Brain microvascular endothelial cell (primary cell): ENCODE measurements at regions not wholly inside any gene's neighbourhood (a gene's known extent, or its start where the extent isn't known, plus 50 kb on each side); places are given as distances from the start of the nearest gene placed in this dataset.

ENCODE experiments used
- DNase-seq: peaks from one replicate; pipeline ENCODE4 v3.0.0-alpha.2; 2020
- H3K27ac ChIP-seq: fragments of 250-450 bp; sonication (Bioruptor Pico); 2 replicates; pipeline ENCODE4 v1.5.1; 2020; ENCODE audit warnings: mild to moderate bottlenecking, moderate library complexity
- H3K27me3 ChIP-seq: fragments of 250-450 bp; sonication (Bioruptor Pico); replicated peaks from 2 replicates; pipeline ENCODE4 v1.5.1; 2020; ENCODE audit warnings: mild to moderate bottlenecking
- H3K36me3 ChIP-seq: fragments of 250-450 bp; sonication (Bioruptor Pico); replicated peaks from 2 replicates; pipeline ENCODE4 v1.5.1; 2020; ENCODE audit warnings: mild to moderate bottlenecking
- H3K4me3 ChIP-seq: 2 replicates; pipeline ENCODE4 v1.5.1; 2011; ENCODE audit warnings: low read depth, mild to moderate bottlenecking, control low read depth, low read length, moderate library complexity
- CTCF ChIP-seq: IDR thresholded peaks from 2 replicates; pipeline ENCODE4 v1.5.1; 2011; ENCODE audit warnings: low read depth, mild to moderate bottlenecking, moderate library complexity, low read length, control low read depth, inconsistent platforms; ENCODE audit errors: missing control alignments
- in situ Hi-C: cut with HindIII; loops from 2 replicates; pipeline ENCODE4 v1.10.0; 2017; ENCODE audit warnings: low sequenced_read_pairs, low pct_ligation_motif_present

- Histone ChIP-seq H3K27ac (no peak overlapping the region), H3K4me3 (no peak overlapping the region), H3K36me3 (no peaks in the 10 kb centered on the region), H3K27me3 (no peaks in the 10 kb centered on the region)
- TF ChIP-seq CTCF: no peak
- in situ Hi-C loops: no loop called here
- DNase-seq: no peak
Measured at GRCh38 chrX:20418379-20419150, 151.9 kb upstream of the RPS6KA3 start.

GRCh38 chrX:20414762-20415445 lies 148.2 kb upstream of the RPS6KA3 start:
- no peak overlapping the region for H3K4me3 ChIP-seq
- H3K27me3 ChIP-seq: no peaks in the 10 kb centered on the region
- in situ Hi-C loops: no loop called here
- DNase-seq: no peak
- no peak overlapping the region for H3K27ac ChIP-seq
- no peak for TF ChIP-seq CTCF
- no peaks in the 10 kb centered on the region for H3K36me3 ChIP-seq

- Histone ChIP-seq H3K27me3 (no peaks in the 10 kb centered on the region), H3K36me3 (no peaks in the 10 kb centered on the region), H3K27ac (no peak overlapping the region), H3K4me3 (no peak overlapping the region)
- no peak for DNase-seq
- in situ Hi-C loops: no loop called here
- no peak for TF ChIP-seq CTCF
Measured at GRCh38 chrX:20414066-20414465, 147.4 kb upstream of the RPS6KA3 start.

- DNase-seq: no peak
- H3K4me3 ChIP-seq: no peak overlapping the region
- in situ Hi-C loops: no loop called here
- no peak overlapping the region for H3K27ac ChIP-seq
- no peaks in the 10 kb centered on the region for H3K27me3 ChIP-seq
- H3K36me3 ChIP-seq: no peaks in the 10 kb centered on the region
- TF ChIP-seq CTCF: no peak
Measured at GRCh38 chrX:20412871-20413486, 146.3 kb upstream of the RPS6KA3 start.

GRCh38 chrX:20410540-20410939 lies 143.8 kb upstream of the RPS6KA3 start:
- no peaks in the 10 kb centered on the region for H3K36me3 ChIP-seq
- TF ChIP-seq CTCF: no peak
- DNase-seq: no peak
- in situ Hi-C loops: no loop called here
- H3K4me3 ChIP-seq: no peak overlapping the region
- H3K27ac ChIP-seq: no peak overlapping the region
- H3K27me3 ChIP-seq: no peaks in the 10 kb centered on the region
